EH (cell line): ENCODE measurements at regions not wholly inside any gene's neighbourhood (a gene's known extent, or its start where the extent isn't known, plus 50 kb on each side); places are given as distances from the start of the nearest gene placed in this dataset.
A peak's percentile ranks its signal among the peaks of the same experiment; 100 is the strongest.

Experiments used
- DNase-seq: peaks from one replicate; pipeline ENCODE4 v3.0.0-alpha.2; 2015; ENCODE audit warnings: low read depth

- no peak for DNase-seq
These were observed 191.8 kb downstream of the MELK start for GRCh38 chr9:36764364-36765076.

GRCh38 chr9:36765077-36765390, 192.3 kb downstream of the MELK start:
- DNase-seq = no peak

GRCh38 chr9:36765468-36766341, 193.0 kb downstream of the MELK start:
- peak; percentile 16 for DNase-seq

GRCh38 chr9:36768677-36769076, 196.0 kb downstream of the MELK start:
- DNase-seq = no peak

- no peak for DNase-seq
These were observed 197.3 kb downstream of the MELK start for GRCh38 chr9:36770025-36770424.

- peak; percentile 47 for DNase-seq
These were observed 200.0 kb downstream of the MELK start for GRCh38 chr9:36772449-36773403.

GRCh38 chr9:36778682-36779081, 206.0 kb downstream of the MELK start:
- no peak for DNase-seq

- DNase-seq = no peak
These were observed 206.9 kb downstream of the MELK start for GRCh38 chr9:36779582-36779981.

GRCh38 chr9:36780186-36780585, 207.5 kb downstream of the MELK start:
- DNase-seq = no peak

GRCh38 chr9:36781533-36781932, 208.8 kb downstream of the MELK start:
- DNase-seq = peak; percentile 24
